Tibial nerve (tissue), 4 donors: ENCODE measurements at regions not wholly inside any gene's neighbourhood (a gene's known extent, or its start where the extent isn't known, plus 50 kb on each side); places are given as distances from the start of the nearest gene placed in this dataset.

Experiments used
- DNase-seq, 2 donors: peaks; one replicate each; pipeline ENCODE4 v3.0.0-alpha.2; 2019; ENCODE audit warnings: low spot score in 2 of 2
- H3K27ac ChIP-seq, 4 donors: fragments of 200-600 bp; sonication (generic) in 3 of 4; one replicate each; pipeline ENCODE4 v1.5.1; 2017 to 2019; ENCODE audit warnings: mild to moderate bottlenecking in 1 of 4
- H3K27me3 ChIP-seq, 2 donors: fragments of 200-600 bp; sonication (generic) in 1 of 2; one replicate each; pipeline versions ENCODE4 v1.5.1 to v1.6.0; 2017 to 2019
- H3K36me3 ChIP-seq, 3 donors: fragments of 200-600 bp; sonication (generic); one replicate each; pipeline ENCODE4 v1.5.1; 2018 to 2019
- H3K4me1 ChIP-seq, 4 donors: fragments of 200-600 bp; sonication (generic) in 3 of 4; one replicate each; pipeline ENCODE4 v1.5.1; 2017 to 2019
- H3K4me3 ChIP-seq, 4 donors: fragments of 200-600 bp; sonication (generic) in 3 of 4; one replicate each; pipeline ENCODE4 v1.5.1; 2017 to 2019; ENCODE audit warnings: mild to moderate bottlenecking in 1 of 4, moderate library complexity in 1 of 4
- H3K9me3 ChIP-seq, 4 donors: fragments of 200-600 bp; sonication (generic) in 3 of 4; one replicate each; pipeline ENCODE4 v1.5.1; 2017 to 2019
- EP300 ChIP-seq, 2 donors: sonication (generic); formaldehyde crosslinking; IDR thresholded peaks; one replicate each; pipeline ENCODE4 v1.6.1; 2017; ENCODE audit warnings: antibody characterized with exemption in 2 of 2, mild to moderate bottlenecking in 1 of 2
- POLR2A ChIP-seq, 2 donors: fragments of 450-650 bp; IDR thresholded peaks; one replicate each; pipeline ENCODE4 v1.6.1; 2017; ENCODE audit warnings: antibody characterized with exemption in 2 of 2, mild to moderate bottlenecking in 2 of 2, moderate library complexity in 2 of 2
- WGBS, 2 donors: methylation state at CpG; one replicate each; pipeline ENCODE4 v1.1.5; 2018; 5-methylcytosine and 5-hydroxymethylcytosine counted together
- TF ChIP-seq, protein P1 (sequence below), 5 experiments: fragments of 200-600 bp in 3 of 5; fragments of 450-650 bp in 2 of 5; sonication (generic) in 3 of 5; IDR thresholded peaks; one replicate each; pipeline ENCODE4 v1.5.1; 2016 to 2019; ENCODE audit warnings: antibody characterized with exemption in 5 of 5, mild to moderate bottlenecking in 3 of 5, moderate library complexity in 2 of 5

DNA sequence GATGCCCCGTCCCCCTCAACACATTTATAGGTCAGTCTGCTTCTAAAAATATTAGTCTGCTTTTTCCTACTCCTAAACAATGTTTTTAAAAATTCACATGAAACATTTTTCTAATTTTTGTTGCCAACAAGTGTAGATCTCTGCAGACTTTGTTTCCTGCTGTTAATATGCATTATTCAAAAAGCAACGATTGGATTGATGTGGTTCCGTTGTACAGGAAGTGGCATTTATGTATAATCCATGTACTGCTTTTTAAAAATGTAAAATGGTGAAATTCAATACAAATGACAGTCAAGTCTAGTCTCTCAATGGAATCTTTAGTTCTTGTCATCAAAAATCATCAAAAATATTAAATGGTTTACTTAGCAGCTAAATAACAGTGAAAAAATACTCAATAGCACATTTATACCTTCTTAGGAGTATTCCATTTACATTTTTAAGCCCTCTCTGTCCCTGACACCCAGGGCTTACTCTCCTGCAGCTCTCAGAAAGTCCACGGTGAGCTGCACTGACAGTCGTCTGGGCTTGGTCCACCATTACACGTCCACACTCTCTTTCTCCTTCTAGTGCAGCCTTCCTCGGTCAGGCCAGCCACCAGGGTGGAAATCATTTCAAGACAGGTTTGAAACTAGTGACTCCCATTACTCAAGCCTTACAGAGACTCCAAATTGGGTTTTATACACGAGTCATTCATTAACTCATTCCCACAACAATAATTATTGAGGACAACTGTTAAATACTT lies 211.5 kb downstream of the TMEM200A start:
- DNase-seq = no peak
- H3K9me3 ChIP-seq = peaks cover 0 to 3% (median 0%) of the 10 kb centered on the region in 4 donors
- WGBS, 2 donors = 62 to 75% methylated on average over 7 to 8 of the region's 8 CpGs
- no peak overlapping the region for H3K4me3 ChIP-seq
- H3K36me3 ChIP-seq = no peaks in the 10 kb centered on the region
- no peak overlapping the region for H3K27ac ChIP-seq
- no peak for TF ChIP-seq POLR2A (IDR thresholded peaks at IDR 0.05)
- TF ChIP-seq, protein P1, sequence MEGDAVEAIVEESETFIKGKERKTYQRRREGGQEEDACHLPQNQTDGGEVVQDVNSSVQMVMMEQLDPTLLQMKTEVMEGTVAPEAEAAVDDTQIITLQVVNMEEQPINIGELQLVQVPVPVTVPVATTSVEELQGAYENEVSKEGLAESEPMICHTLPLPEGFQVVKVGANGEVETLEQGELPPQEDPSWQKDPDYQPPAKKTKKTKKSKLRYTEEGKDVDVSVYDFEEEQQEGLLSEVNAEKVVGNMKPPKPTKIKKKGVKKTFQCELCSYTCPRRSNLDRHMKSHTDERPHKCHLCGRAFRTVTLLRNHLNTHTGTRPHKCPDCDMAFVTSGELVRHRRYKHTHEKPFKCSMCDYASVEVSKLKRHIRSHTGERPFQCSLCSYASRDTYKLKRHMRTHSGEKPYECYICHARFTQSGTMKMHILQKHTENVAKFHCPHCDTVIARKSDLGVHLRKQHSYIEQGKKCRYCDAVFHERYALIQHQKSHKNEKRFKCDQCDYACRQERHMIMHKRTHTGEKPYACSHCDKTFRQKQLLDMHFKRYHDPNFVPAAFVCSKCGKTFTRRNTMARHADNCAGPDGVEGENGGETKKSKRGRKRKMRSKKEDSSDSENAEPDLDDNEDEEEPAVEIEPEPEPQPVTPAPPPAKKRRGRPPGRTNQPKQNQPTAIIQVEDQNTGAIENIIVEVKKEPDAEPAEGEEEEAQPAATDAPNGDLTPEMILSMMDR (IDR thresholded peaks at IDR 0.05) = no peak
- no peak for TF ChIP-seq EP300 (IDR thresholded peaks at IDR 0.05)
- no peaks in the 10 kb centered on the region for H3K4me1 ChIP-seq
- no peaks in the 10 kb centered on the region for H3K27me3 ChIP-seq

DNA sequence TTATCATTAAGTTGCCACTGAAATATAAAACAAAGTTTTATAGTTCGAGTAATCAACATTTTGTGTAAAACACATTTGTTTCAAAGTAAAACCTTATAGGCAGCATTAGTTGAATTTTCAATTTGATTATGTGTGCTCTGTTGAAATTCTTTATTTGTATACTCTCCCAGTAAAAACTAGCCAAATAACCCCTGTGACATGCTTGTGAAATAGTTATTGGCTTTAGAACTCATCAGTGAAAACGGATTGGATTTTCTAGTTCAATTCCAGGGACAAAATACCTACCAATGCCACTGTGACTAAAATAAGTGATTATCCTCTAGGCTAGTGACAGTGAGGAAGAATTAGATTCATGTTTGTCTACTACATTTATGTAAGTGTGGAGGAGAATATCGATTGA lies 212.9 kb downstream of the TMEM200A start:
- Histone ChIP-seq H3K27ac (no peak overlapping the region), H3K4me3 (no peak overlapping the region), H3K9me3 (peaks cover 0 to 3% (median 0%) of the 10 kb centered on the region in 4 donors), H3K36me3 (no peaks in the 10 kb centered on the region), H3K4me1 (no peaks in the 10 kb centered on the region), H3K27me3 (no peaks in the 10 kb centered on the region)
- DNase-seq = no peak
- TF ChIP-seq, protein P1 (IDR thresholded peaks at IDR 0.05) = no peak
- TF ChIP-seq EP300 (IDR thresholded peaks at IDR 0.05) (no peak), POLR2A (IDR thresholded peaks at IDR 0.05) (no peak)
- 86% methylated on average over 3 of the region's 3 CpGs for WGBS, 2 donors

DNA sequence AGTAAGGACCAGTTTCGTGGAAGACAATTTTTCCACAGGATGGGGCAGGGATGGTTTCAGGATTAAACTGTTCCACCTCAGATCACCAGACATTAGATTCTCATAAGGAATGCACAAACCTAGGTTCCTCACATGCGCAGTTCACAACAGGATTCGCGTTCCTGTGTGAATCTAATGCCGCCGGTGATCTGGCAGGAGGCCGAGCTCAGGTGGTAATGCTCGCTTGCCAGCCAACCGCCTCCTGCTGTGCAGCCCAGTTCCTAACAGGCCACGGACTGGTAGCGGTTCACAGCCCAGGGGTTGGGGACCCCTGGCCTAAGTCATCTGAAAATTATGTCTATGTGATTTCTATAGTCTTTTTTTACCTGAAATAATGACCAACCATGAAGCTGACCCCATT lies 217.5 kb downstream of the TMEM200A start:
- WGBS, 2 donors = 91 to 95% methylated on average over 11 of the region's 11 CpGs
- TF ChIP-seq EP300 (IDR thresholded peaks at IDR 0.05) (no peak), POLR2A (IDR thresholded peaks at IDR 0.05) (no peak)
- TF ChIP-seq, protein P1 (IDR thresholded peaks at IDR 0.05) = no peak
- no peak for DNase-seq
- no peaks in the 10 kb centered on the region for H3K27me3 ChIP-seq
- H3K9me3 ChIP-seq = no peaks in the 10 kb centered on the region
- H3K27ac ChIP-seq = no peak overlapping the region
- H3K36me3 ChIP-seq = no peaks in the 10 kb centered on the region
- H3K4me3 ChIP-seq = no peak overlapping the region
- H3K4me1 ChIP-seq = no peaks in the 10 kb centered on the region

DNA sequence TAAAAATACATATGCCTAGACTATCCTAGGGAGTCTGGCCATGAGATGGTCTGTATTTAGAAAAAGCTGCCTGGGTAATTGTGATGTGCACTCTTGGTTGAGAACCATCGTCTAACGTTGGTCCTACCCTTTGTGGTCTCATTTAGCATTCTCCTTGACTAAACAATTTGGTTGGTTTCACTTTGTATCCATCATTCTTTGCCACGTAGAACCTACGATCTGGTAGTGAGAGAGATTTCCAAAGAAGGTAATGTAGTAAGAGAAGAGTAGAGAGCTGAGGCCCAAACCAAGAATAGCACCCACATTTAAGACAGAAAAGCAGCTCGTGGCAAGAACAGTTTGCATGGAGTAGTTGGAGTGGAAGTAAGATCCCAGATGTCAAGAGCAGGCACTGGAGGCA lies 219.8 kb downstream of the TMEM200A start:
- 87 to 89% methylated on average over 5 of the region's 5 CpGs for WGBS, 2 donors
- H3K36me3 ChIP-seq = no peaks in the 10 kb centered on the region
- no peak for DNase-seq
- H3K4me3 ChIP-seq = no peak overlapping the region
- no peaks in the 10 kb centered on the region for H3K27me3 ChIP-seq
- TF ChIP-seq POLR2A (IDR thresholded peaks at IDR 0.05) (no peak), EP300 (IDR thresholded peaks at IDR 0.05) (no peak)
- TF ChIP-seq, protein P1 (IDR thresholded peaks at IDR 0.05) = no peak
- H3K27ac ChIP-seq = no peak overlapping the region
- H3K4me1 ChIP-seq = no peaks in the 10 kb centered on the region
- no peaks in the 10 kb centered on the region for H3K9me3 ChIP-seq

DNA sequence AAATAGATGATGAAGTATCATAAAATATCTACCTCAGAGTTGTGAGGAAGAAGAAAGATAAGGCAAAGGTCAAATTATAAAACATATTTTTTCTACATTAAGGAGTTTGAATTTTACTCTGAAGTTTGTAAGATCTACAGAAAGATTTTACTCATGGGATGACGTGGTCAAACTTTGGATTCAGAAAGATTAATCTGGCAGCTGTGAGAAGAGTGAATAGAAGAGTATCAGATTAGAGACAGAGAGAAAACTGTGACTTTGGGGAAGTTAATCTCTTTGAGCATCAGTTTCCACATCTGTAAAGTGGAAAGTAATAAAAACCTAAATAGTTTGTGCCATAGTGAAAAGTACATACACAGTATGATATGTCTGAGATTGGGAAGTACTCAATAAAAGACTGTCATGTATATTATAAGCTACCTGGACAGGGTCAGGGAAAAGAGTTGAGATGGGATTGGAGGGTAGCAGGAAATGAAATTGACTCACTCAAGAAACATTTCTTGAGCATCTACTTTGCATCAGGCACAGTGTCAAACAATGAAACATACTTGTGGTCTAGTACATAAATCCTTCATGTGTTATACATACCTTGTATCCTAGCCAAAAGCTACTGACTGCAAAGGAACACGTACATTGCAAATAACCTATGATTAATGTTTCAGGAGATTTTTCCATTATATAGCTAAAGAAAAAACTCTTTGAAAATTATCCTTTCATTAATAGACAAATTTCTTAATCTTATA lies 222.1 kb downstream of the TMEM200A start:
- WGBS, 2 donors = 69 to 78% methylated on average over 2 of the region's 2 CpGs
- Histone ChIP-seq H3K27me3 (no peaks in the 10 kb centered on the region), H3K27ac (no peak overlapping the region), H3K36me3 (no peaks in the 10 kb centered on the region), H3K9me3 (peaks cover 0 to 5% (median 0%) of the 10 kb centered on the region in 4 donors), H3K4me1 (no peaks in the 10 kb centered on the region), H3K4me3 (no peak overlapping the region)
- no peak for TF ChIP-seq EP300 (IDR thresholded peaks at IDR 0.05)
- TF ChIP-seq, protein P1 (IDR thresholded peaks at IDR 0.05) = no peak
- no peak for TF ChIP-seq POLR2A (IDR thresholded peaks at IDR 0.05)
- no peak for DNase-seq
